ENCODE measurements at regions not wholly inside any gene's neighbourhood (a gene's known extent, or its start where the extent isn't known, plus 50 kb on each side); places are given as distances from the start of the nearest gene placed in this dataset.

DNA sequence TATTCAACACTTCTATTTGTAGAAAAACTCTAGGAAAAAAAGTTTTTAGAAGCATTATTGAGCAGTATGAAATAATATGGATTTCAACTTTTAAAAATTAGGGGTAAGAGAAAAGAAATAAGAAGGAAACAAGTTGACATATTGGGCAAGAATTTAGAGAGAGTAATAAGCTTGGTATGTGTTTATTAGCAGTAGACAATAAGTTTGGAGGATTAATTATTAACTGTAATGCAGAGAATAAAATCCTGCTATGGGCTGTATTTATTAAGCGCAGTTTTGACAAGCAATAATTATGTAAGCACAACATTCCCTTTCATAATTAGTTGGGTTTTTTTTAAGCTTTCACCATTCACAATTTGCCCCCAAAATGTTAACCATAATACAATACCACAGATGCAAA lies 162.7 kb upstream of the SLC7A11 start:
- no peak for DNase-seq
- TF ChIP-seq, protein P1, sequence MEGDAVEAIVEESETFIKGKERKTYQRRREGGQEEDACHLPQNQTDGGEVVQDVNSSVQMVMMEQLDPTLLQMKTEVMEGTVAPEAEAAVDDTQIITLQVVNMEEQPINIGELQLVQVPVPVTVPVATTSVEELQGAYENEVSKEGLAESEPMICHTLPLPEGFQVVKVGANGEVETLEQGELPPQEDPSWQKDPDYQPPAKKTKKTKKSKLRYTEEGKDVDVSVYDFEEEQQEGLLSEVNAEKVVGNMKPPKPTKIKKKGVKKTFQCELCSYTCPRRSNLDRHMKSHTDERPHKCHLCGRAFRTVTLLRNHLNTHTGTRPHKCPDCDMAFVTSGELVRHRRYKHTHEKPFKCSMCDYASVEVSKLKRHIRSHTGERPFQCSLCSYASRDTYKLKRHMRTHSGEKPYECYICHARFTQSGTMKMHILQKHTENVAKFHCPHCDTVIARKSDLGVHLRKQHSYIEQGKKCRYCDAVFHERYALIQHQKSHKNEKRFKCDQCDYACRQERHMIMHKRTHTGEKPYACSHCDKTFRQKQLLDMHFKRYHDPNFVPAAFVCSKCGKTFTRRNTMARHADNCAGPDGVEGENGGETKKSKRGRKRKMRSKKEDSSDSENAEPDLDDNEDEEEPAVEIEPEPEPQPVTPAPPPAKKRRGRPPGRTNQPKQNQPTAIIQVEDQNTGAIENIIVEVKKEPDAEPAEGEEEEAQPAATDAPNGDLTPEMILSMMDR (IDR thresholded peaks at IDR 0.05): no peak
- TF ChIP-seq POLR2A (IDR thresholded peaks at IDR 0.05): no peak
- intact Hi-C loops (cut with DNase I; ENCODE audit: low total_unique reads): no loop called here

DNA sequence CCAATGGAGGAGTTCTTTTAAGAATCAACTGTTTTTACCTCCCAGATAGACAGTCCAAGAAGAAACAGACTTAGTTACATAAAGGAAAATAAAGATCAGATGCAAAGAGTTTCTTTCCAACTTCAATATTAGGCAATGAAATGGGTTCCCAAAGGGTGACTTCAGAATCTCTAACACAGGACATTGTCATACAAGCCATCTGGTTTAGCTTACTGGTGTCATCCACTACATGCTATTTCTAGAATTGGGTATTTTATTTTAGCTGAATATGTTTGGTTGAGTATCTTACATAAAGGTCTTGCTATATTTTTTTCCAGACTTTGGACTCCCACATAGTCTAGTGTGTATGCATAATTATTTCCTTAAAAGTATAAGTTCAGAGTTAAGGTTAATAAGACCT lies 162.1 kb upstream of the SLC7A11 start:
- DNase-seq: no peak
- no peaks in the 10 kb centered on the region for H3K9me3 ChIP-seq
- H3K4me1 ChIP-seq: peaks cover 0 to 3% of the 10 kb centered on the region in 2 donors
- H3K27me3 ChIP-seq: no peaks in the 10 kb centered on the region
- H3K4me3 ChIP-seq: no peak overlapping the region
- H3K27ac ChIP-seq: no peak overlapping the region
- H3K36me3 ChIP-seq: no peaks in the 10 kb centered on the region
- intact Hi-C loops (cut with DNase I; ENCODE audit: low total_unique reads): no loop called here
- no peak for TF ChIP-seq POLR2A (IDR thresholded peaks at IDR 0.05)
- TF ChIP-seq, protein P1 (IDR thresholded peaks at IDR 0.05): no peak

More for the DNA sequence above, 162.7 kb upstream of the SLC7A11 start:
- Histone ChIP-seq H3K4me3 (no peak overlapping the region), H3K9me3 (no peaks in the 10 kb centered on the region), H3K36me3 (no peaks in the 10 kb centered on the region), H3K4me1 (peaks cover 0 to 3% of the 10 kb centered on the region in 2 donors), H3K27me3 (no peaks in the 10 kb centered on the region), H3K27ac (no peak overlapping the region)

- no peak for TF ChIP-seq POLR2A (IDR thresholded peaks at IDR 0.05)
- TF ChIP-seq, protein P1 (IDR thresholded peaks at IDR 0.05): no peak
- Histone ChIP-seq H3K9me3 (no peaks in the 10 kb centered on the region), H3K4me1 (peaks cover 0 to 3% of the 10 kb centered on the region in 2 donors), H3K27me3 (no peaks in the 10 kb centered on the region), H3K27ac (peak overlapping the region in 1 of 2 donors; percentile 2), H3K36me3 (no peaks in the 10 kb centered on the region), H3K4me3 (no peak overlapping the region)
- peak; percentile 75 to 80 for DNase-seq
- intact Hi-C loops (cut with DNase I; ENCODE audit: low total_unique reads): no loop called here
Measured at GRCh38 chr4:138401334-138401733, 159.2 kb upstream of the SLC7A11 start.

DNA sequence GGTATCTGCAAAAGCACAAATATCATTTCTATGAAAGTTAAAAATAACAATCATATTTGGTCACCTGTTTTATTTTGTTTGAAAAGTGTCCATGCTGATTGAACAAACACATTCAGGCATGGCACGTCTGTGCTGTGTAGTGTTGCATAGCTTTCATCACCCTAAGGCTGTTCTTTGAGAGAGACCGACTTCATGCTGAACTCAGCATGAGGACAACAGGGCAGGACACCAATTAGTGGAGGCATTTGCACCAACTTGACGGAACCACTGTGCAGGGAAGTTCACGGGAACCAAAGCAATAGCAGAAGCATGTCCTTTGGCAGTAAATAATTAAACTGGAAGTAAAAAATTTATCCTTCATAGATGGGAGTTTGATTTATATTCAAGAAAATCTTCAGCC lies 158.4 kb upstream of the SLC7A11 start:
- Histone ChIP-seq H3K27me3 (no peaks in the 10 kb centered on the region), H3K4me3 (no peak overlapping the region), H3K36me3 (no peaks in the 10 kb centered on the region), H3K27ac (no peak overlapping the region), H3K4me1 (no peaks in the 10 kb centered on the region), H3K9me3 (no peaks in the 10 kb centered on the region)
- DNase-seq: no peak
- intact Hi-C loops (cut with DNase I; ENCODE audit: low total_unique reads): no loop called here
- TF ChIP-seq POLR2A (IDR thresholded peaks at IDR 0.05): no peak
- TF ChIP-seq, protein P1 (IDR thresholded peaks at IDR 0.05): no peak

DNA sequence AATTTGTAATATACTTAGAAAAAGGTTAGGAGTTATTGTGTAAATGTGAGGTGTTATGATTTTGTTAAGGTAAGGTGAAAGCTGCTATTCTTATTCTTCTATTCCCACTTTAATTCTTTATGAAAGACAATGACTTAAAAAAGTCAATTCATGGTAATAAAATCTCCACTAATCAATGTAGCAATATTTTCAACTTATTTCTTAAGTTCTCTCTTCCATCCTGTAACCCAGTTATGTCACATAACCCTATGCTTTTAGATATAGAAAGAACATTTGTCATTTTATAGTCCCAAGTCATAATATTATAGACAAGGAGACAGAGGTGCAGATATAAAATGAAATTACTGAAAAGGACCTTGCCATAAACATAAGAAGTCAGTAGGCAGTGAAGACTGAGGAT lies 157.9 kb upstream of the SLC7A11 start:
- intact Hi-C loops (cut with DNase I; ENCODE audit: low total_unique reads): no loop called here
- no peaks in the 10 kb centered on the region for H3K4me1 ChIP-seq
- no peaks in the 10 kb centered on the region for H3K9me3 ChIP-seq
- H3K27me3 ChIP-seq: no peaks in the 10 kb centered on the region
- H3K36me3 ChIP-seq: no peaks in the 10 kb centered on the region
- no peak for DNase-seq
- H3K27ac ChIP-seq: no peak overlapping the region
- no peak overlapping the region for H3K4me3 ChIP-seq
- no peak for TF ChIP-seq POLR2A (IDR thresholded peaks at IDR 0.05)
- TF ChIP-seq, protein P1 (IDR thresholded peaks at IDR 0.05): no peak

All from uterus (tissue), 3 donors.